Activated CD8-positive, alpha-beta memory T cell treated with anti-CD3 and anti-CD28 coated beads, Interleukin-2, amount 50 U/mL, for 4 hours (primary cell): ENCODE measurements at regions not wholly inside any gene's neighbourhood (a gene's known extent, or its start where the extent isn't known, plus 50 kb on each side); places are given as distances from the start of the nearest gene placed in this dataset.

ENCODE experiments used
- DNase-seq: peaks from one replicate; pipeline ENCODE4 v3.0.0-alpha.2; 2020

DNA sequence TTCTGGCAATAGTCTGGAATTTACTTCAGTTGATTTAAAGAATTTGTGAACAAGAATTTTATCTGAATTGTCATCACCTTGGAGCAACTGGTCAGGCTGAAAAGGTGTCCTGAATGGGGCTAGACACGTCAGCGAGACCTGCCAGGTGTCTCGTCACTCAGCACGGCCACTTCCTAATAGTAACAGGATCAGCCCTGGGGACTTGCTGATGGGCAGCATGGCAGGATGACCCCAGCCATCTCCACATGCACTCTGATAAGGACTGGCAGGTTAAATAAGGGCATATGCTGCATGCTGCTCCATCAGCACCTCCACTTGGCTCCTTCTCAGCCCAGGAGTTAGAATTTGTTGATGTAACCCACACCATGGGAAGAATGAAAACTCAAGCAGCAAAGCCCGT is 224.2 kb downstream of the FOXO1 start:
- no peak for DNase-seq

DNA sequence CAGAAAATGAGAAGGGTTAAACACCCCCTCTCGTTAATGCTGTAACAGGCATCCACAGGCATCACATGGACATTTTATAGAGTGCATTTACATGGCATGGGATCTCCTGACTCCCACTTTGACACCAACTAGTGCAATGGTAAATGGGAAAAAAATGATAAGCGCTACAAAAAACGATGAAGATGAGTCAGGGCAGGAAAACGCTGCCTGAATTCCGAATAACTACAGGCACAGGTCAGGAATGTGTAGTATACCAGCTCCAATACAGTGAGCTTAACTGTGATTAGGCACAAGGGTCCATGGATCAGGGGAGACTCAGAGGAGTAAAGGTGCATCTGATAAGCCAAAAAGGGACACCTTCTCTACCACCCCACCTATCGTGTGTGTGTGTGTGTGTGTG is 223.6 kb downstream of the FOXO1 start:
- DNase-seq, result no peak

DNA sequence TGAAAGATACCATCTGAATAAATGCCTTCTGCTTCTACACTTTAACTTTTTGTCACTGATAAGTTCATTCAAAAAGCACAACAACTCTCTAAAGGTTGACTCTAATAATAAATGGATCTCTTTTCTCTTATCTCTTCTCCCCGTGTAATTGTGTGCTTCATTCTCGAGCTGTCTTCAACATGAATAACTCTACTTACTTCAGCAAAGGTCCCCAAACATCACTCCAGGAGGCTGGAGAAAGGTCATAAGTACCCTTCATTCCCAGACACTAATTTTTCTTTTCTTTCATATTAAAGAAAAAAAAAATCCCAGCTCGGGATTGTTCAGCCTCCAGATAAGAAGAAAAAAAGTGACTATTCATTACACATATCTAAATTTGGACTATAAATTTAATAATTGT is 222.2 kb downstream of the FOXO1 start:
- no peak for DNase-seq

DNA sequence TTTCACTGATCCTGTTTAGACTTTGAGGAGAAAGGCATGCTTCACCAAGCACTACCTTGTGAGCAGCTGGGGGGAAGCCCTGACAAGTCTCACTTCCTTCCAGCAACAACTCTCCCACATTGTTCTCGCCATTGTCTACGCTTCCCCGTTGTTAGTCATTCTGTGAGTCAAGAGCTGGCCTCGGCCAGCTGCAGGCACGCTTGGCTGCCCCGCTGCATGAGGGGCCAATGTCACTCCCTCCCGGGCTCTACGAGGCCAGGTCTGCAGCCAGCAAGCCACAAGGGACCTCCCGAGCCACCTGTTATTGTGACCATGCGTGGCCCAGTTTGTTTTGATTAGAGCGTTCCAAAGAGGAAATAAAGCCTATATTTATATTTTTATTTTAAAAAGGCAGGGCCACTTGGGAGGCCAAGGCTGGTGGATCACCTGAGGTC is 220.9 kb downstream of the FOXO1 start:
- DNase-seq, result no peak

DNA sequence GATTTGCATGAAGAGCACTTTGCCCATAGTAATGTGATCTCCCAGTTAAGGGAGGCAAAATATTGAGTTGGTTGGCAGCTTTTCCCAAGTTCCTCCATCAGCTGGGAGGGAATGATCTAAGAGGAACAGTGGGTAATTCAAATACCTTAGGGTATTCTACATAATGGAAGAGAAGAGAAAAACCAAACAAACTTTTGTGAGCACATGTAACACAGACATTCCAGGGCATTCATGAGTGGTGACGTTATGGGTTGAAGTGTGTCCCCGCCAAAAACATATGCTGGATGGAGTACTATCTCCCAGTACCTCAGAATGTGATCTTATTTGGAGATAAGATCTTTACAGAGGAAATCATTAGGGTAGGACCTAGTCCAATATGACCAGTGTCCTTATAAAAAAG is 220.1 kb downstream of the FOXO1 start:
- no peak for DNase-seq

DNA sequence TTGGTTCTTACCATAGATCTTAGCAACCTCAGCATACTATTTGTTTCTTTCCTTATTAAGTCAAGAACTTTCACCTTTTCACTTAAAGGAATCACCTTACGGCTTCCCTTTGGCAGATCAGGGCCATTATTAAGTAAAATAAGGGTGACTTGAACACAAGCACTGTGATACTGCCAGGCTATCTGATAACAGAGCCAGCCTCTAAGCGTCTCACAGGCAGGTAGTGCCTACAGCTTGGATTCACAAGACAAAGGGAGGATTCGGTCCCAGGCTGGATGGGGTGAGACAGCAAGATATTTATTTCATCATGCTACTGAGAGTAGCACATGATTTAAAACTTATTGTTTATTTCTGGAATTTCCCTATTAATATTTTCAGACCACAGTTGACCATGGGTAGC is 218.6 kb downstream of the FOXO1 start:
- no peak for DNase-seq

DNA sequence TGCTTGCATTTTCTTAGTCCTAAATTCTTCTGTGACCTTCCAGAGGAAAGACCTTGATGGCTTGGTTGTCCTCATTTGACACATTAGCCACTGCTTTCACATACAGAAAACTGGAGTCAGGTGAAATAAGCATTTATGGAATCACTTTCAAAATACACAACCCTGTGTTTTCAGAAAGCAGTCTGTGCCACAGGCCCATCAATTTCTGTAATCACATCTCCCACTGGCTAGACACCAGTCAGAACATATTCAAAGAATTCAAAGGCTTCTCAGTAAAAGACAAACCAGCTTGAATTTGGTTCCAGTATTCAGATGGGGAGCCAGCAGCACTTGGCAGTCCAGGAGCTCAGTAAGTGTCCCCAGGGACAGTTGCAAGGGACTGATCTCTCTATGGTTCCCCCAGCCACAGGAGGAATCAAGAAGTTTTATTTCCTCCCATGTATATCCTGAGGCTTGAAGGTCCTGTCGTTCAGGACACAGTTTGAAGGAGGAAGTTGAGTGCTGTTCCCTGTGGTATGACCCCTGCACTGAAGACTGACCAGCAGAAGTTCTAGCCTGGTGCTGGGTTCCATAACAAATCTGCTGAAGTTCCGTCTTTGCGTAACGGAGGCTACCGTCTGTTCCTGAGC is 214.3 kb downstream of the FOXO1 start:
- DNase-seq, result no peak

DNA sequence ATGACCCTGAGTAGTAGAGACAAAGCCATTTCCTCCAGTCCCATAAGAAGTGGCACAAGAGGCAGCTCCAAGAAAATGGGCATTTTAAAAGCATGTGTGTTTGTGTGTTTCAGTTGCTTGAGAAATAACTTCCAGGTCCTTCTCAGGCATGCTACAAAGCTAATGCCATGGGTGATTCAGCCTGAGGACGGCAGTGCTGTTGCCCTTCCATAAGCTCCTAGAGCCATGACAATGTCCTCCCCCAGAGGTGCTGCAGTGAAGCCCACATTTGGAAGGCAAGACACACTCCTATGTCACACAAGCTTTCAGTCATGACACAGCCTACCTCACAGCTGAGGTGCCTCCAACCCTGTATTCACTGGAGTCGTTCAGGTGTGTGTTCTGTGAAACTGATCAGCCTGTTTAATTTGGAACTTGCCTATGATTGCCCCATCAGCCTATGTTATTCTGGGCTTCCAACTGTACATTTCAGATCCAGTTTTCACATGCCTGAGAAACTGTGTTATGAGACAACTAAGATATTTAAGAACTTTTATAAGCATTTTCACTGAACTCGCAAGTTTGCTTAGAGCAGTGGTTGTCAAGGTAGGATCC is 213.6 kb downstream of the FOXO1 start:
- DNase-seq, result no peak

DNA sequence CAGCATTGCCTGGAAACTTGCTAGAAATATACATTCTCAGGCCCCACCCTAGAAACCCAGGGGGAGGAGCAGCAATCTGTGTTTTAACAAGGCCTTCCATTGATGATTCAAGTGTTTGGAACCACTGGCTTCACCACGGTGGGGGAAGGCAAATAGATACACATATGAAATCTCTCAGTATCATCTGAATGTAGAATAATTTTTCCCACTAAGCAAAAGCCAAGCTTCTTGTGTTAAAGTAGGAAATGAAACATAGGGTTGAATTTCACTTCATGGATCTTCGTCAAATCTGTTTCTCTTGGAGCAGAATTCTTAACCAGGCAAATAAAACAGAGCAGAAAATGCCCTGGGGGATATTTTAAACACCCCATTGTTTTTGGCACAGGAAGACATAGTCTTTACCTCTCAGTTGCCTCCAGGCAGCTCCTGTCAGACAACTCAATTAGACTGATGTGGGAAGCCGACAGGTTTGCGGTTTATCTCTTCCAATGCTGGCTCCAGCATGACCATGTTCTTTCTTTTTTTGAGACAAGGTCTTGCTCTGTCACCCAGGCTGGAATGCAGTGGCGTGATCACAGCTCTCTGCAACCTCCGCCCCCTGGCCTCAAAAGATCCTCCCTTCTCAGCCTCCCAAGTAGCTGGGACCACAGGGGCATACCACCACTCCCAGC is 213.0 kb downstream of the FOXO1 start:
- no peak for DNase-seq

DNA sequence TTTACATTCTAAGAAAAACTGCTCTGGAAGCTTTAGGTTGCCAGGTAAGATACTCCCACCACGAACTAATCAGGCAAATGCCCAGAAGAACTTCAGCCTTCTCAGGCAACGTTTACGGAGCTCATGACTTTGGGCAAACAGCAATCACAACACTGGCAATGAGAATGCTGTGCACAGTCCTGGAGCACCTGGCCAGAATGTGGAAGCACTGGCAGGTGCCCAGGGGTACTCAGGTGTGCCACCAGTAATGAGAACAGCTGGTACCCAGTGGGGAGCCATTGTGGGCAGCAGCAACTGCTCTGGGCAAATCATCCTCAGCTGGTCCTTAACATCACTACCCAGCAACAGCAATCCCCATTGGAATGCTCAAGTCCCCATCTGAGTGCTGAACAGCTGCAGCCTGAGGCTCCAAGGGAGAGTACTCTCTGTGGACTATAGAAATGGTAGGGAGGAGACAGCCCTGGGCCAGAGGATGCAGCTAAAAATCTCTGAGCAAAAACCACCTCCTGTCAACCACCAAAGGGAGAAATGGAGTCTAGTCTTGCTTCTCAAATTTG is 210.0 kb downstream of the FOXO1 start:
- no peak for DNase-seq

DNA sequence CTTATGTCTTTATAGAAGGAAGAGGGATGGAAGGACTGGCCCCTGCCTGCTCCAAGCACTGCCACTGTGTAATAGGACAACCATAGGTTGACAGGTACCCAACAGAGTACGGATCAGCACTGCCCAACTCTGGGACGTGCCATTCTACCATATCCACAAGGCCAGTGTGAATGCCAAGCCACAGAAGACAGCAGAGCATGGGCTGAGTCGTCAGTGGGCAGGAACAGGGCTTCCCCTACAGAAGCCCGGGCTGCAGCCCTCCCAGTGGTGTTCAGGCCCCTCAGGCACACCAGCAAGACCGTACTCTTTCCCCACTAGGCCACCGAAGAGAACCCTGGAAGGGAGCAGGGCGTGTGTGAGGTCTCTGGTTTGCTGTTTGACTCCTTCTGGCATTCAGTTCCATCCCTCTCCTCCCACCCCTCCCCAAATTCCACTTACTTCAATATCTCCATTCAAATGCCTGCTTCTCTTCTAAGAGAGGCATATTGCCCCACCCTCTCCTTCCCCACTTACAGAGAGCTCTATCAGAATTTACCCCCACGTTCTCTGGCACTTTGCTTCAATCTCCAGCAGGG is 209.4 kb downstream of the FOXO1 start:
- DNase-seq, result no peak

DNA sequence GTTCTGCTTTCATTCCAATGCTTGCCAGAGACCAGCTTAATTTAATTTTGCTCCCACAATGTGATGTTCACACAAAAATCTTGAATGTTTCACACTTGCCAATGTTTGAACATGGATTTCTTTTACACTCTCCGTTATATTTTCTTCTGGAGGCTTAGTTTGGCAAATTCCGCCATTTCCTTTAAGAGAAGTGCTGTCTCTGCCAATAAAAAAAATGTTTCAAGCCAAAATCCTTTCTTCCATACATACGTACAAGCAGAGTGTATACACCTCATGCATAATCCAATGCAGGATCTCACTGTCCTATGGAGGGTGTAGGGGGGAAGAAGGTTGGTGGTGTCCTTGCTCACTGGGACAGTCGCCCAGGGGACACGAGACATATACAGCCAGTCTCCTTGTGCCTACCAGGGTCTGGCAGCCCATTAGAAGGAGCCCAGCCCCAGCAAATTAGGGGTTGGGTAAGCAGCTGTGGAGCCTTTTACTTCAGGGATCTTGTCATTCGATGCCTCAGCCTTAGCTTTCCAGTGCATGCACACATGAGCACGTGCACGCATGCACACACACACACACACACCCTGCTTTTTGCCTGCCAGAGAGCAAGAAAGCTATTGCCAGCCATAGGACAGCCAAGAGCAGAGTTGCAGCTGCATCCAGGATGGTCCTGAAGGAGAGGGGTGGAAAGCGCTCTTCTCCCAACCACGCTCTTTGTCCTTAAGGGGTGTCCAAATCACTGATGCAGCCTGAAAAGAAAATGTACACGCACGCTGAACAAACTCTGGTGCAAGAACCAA is 208.3 kb downstream of the FOXO1 start:
- no peak for DNase-seq

DNA sequence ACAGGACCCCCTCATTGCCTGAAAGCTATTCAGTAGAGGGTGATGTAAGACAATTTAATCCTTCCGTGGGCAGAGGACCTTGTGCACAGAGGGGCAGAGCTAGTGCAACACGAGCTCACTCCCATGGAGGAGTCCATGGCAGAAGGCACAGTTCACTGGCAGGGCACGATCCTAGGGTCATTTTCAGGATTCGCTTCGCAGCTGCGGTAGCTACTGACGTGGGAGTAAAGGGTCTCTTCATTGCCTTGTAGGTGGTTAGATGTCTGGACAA is 207.8 kb downstream of the FOXO1 start:
- no peak for DNase-seq

DNA sequence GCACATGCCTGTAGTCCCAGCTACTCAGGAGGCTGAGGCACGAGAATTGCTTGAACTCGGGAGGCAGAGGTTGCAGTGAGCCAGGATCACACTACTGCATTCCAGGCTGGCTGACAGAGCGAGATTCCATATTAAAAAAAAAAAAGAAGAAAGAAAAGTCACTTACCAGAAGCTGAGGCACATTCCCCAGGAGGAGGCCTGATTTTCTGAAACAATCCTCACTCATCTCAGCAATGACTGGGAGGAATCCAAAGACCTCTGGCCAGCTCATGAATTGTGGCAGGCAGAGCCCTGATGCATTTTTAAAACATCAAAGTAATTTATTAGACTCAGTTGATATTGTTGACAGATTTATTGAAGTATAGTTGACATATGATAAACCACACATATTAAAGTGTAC is 206.3 kb downstream of the FOXO1 start:
- DNase-seq, result no peak

DNA sequence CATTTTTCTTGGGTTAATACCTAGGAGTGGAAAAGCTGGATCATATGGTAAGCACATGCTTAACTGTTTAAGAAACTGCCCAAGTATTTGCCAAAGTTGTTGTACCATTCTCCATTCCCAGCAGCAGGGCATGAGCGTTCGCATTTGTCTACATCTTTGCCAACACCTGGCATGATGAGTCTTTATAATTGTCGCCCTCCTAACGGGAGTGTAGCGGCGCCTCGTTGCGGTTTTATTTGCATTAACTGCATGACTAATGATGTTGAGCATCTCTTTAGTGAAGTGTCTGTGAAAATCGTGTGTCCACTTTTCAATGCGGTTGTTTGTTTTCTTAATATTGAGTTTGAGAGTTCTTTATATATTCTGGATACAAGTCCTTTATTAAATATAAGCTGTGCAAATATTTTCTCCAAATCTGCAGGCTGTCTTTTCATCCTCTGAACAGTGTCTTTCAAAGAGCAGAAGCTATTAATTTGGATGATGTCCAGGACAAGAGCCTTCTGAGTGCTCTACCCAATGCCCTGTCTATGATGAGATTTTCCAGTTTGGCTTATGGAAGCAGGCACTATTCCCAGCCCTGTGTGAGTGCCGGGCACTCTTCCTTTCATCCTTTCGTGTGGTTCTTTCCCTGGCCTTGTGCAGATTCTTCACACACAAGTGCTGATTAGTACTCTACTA is 202.0 kb downstream of the FOXO1 start:
- no peak for DNase-seq

DNA sequence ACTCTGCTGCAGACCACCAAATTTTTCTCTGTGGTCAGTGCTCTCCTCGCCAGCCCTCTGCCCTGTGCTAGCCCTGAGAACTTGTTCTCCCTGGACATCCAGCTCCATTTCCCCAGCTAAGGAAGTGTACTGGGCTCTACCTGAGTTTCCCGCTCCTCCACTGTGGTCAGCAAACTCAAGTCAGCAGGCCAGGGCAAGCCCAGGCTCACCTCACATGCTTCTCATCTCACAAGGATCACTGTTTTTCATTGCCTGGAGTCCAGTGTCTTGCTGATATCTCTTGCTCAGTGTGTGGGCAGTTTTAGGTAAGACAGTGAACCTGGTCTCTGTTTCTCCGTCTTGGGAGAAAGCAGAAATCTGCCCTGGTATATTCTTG is 201.4 kb downstream of the FOXO1 start:
- DNase-seq, result no peak

DNA sequence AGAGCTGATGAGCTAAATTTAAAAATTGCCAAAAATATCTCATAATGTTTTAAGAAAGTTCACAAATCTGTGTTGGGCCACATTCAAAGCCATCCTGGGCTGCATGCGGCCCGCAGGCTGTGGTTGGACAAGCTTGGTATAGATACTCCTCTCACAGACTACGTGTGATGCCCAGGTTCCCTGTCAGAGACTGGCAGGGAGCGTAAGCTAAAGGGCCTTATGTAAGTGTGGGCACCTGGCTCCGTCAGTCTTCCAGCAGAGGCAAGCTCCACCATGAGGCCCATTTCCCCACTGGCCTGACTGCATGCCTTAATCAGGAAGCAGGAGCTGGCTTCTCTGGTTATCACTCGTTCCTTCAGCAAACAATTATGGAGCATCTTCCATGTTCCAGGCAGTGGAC is 200.2 kb downstream of the FOXO1 start:
- no peak for DNase-seq

DNA sequence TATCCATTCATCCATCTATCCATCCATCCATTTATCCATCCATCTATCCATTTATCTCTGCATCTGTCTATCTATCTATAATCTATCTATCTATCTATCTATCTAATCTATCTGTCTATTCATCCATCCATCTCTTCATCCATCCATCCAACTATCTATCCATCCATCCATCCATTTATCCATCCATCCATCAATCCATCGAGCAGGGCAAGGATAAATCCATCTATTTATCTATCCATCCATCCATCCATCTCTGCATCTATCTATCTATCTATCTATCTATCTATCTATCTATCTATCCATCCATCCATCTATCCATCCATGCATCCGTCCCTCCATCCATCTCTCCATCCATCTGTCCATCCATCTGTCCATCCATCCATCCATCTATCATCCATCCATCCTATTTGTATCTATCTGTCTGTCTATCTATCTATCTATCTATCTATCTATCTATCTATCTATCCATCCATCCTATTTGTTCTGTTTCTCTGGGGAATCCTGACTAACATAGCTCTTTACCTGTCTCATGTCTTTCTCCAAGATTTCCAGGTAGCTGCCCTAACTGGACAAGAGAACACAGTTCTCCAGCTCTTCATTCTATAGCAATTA is 198.1 kb downstream of the FOXO1 start:
- no peak for DNase-seq

DNA sequence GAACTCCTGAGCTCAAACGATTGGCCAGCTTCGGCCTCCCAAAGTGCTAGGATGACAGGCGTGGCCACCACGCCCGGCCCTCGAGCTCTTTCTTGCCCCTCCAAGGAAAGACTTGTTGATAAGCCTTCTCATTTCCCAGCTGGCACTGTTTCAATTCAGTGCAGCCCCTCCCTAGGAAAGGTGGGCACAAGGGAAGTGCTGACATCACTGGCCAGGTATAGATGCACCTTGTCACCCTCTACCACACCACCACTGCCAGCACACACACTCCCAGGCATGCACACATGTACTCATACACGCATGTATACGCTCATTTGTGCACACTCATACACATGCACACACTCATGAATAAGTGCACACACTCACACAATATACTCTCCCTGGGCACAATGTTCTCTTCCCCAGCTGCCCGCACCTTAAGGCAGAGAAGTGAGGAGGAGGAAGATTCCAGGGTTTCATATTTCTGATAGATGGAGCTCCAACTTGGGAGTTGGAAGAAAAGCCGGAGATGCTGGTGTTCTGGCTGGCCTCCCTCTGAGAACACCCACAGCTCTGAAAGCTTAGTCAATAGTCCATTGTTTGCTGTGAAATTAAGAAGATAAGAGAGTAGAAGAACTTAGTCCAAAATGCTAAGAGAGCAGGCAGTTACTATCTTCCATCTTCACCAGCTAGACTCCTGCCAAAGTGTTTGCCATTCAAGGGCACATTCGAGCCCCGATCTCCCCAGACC is 196.7 kb downstream of the FOXO1 start:
- DNase-seq, result no peak

DNA sequence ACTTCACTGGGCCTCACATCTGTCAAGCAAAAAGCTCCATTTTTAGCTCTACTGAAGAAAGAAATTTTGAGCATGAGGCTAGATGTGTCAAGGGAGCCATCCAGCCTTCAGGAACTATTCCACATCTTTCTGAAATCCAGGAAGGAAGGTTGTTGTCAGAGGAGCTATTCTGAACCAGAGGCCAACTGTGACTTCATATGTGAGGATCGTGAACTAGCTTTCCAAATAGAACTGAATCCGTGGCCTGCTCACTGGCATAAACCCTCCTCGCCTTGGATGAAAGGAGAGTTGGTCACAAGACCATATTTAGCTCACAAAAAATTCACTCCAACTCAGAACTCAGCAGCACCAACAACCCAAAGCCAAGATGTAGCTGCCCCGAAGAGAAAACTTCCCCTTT is 195.8 kb downstream of the FOXO1 start:
- no peak for DNase-seq

DNA sequence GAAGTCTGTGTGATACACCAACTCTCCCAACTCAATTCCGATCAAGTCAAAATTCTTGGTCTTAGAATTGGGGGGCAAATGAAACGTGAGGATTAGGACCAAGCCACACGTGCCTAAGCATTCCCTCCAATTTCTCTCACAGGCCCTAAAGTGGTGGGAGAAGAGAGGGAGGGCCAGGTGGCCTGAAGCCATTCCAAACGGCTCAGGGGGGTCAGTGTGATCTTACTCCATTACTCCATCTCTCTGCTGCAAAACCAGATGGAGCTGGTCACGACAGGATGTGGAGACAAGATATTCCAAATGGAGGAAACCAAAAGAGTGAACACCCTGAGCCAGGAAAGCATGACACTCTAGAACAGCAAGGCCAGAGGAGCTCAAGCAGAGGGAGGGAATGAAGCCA is 195.4 kb downstream of the FOXO1 start:
- DNase-seq, result no peak

DNA sequence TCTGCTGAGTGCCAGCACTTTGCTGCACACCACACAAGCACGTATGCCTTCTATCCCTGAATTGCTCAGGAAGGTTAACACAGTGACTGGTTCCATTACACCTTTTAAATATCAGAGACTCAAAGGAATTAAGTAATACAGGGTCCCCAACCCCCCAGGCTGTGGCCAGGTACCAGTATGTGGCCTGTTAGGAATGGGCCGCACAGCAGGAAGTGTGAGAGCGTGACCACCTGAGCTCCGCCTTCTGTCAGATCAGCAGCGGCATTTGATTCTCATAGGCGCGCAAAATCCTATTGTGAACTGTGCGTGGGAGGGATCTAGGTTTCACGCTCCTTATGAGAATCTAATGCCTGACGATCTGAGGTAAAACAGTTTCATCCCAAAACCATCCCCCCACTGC is 194.5 kb downstream of the FOXO1 start:
- DNase-seq, result no peak
